ENCODE measurements at regions not wholly inside any gene's neighbourhood (a gene's known extent, or its start where the extent isn't known, plus 50 kb on each side); places are given as distances from the start of the nearest gene placed in this dataset.

DNA sequence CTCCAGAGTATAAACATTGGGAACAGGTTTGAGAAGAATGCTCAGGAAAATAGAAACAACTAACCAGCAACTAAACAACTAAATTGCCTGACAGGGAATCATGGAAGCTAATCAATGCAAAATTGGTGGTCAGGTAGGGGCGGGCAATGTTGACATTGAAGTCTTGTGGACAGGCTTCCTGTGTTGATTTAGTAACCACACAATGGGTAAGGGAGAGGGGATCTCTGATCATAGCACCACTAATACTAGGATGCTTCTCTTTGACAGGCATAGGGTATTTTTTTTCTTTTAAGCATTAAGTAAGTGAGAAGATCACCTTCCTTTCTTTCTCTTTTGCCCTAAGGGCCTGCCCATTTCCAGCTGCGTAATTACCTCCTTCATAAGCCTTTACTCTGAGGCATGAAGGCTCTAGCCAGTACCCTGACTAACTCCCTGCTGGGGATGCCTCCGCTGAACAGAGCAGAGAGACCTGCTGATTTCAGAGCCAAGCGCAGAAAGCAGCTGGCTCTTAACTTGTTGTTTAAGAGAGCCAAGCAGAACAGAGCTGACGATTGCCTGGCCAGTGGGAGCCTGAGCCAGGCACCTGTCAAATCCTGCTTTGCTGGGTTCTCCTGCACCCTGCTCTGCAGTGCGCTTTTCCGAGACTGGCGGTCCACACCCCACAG is 118.7 kb downstream of the BMP2 start:
- in situ Hi-C loops (cut with HindIII; ENCODE audit: low pct_unique_long_range_greater_than_20kb, low sequenced_read_pairs) = no loop called here
- no peak for DNase-seq (ENCODE audit: low read depth, low spot score)
- Histone ChIP-seq H3K36me3 (ENCODE audit: control insufficient read depth, insufficient read depth, low read length) (no peaks in the 10 kb centered on the region), H3K4me1 (ENCODE audit: control insufficient read depth, insufficient read depth, low read length) (no peaks in the 10 kb centered on the region), H3K9me3 (ENCODE audit: control insufficient read depth, insufficient read depth, low read depth, low read length) (no peaks in the 10 kb centered on the region), H3K4me3 (ENCODE audit: low read depth in 2 of 2, low read length in 2 of 2) (no peak overlapping the region), H3K27me3 (ENCODE audit: control insufficient read depth, insufficient read depth, low read length) (no peaks in the 10 kb centered on the region; the same call in 1 of the 2 replicates), H3K27ac (ENCODE audit: low read length) (no peak overlapping the region)
- no peak for ATAC-seq
- intact Hi-C loops (cut with micrococcal nuclease; ENCODE audit: unreplicated experiment) = no loop called here
- ChIA-PET POLR2A (no interaction called here), CTCF (no interaction called here)
- TF ChIP-seq TCF7L2 (IDR thresholded peaks at IDR 0.05; ENCODE audit: low read depth, low read length) = no peak
- TF ChIP-seq POLR2AphosphoS5 (IDR thresholded peaks at IDR 0.05; ENCODE audit: low read depth, low read length) = no peak
- TF ChIP-seq, protein P1, sequence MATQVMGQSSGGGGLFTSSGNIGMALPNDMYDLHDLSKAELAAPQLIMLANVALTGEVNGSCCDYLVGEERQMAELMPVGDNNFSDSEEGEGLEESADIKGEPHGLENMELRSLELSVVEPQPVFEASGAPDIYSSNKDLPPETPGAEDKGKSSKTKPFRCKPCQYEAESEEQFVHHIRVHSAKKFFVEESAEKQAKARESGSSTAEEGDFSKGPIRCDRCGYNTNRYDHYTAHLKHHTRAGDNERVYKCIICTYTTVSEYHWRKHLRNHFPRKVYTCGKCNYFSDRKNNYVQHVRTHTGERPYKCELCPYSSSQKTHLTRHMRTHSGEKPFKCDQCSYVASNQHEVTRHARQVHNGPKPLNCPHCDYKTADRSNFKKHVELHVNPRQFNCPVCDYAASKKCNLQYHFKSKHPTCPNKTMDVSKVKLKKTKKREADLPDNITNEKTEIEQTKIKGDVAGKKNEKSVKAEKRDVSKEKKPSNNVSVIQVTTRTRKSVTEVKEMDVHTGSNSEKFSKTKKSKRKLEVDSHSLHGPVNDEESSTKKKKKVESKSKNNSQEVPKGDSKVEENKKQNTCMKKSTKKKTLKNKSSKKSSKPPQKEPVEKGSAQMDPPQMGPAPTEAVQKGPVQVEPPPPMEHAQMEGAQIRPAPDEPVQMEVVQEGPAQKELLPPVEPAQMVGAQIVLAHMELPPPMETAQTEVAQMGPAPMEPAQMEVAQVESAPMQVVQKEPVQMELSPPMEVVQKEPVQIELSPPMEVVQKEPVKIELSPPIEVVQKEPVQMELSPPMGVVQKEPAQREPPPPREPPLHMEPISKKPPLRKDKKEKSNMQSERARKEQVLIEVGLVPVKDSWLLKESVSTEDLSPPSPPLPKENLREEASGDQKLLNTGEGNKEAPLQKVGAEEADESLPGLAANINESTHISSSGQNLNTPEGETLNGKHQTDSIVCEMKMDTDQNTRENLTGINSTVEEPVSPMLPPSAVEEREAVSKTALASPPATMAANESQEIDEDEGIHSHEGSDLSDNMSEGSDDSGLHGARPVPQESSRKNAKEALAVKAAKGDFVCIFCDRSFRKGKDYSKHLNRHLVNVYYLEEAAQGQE (IDR thresholded peaks at IDR 0.05; ENCODE audit: insufficient read depth in 1 of 2, low read depth in 2 of 2, low read length in 1 of 2) = no peak
- no peak for TF ChIP-seq SIN3A (IDR thresholded peaks at IDR 0.05; ENCODE audit: borderline replicate concordance, insufficient read depth, low read depth, low read length)
- TF ChIP-seq, protein P2, sequence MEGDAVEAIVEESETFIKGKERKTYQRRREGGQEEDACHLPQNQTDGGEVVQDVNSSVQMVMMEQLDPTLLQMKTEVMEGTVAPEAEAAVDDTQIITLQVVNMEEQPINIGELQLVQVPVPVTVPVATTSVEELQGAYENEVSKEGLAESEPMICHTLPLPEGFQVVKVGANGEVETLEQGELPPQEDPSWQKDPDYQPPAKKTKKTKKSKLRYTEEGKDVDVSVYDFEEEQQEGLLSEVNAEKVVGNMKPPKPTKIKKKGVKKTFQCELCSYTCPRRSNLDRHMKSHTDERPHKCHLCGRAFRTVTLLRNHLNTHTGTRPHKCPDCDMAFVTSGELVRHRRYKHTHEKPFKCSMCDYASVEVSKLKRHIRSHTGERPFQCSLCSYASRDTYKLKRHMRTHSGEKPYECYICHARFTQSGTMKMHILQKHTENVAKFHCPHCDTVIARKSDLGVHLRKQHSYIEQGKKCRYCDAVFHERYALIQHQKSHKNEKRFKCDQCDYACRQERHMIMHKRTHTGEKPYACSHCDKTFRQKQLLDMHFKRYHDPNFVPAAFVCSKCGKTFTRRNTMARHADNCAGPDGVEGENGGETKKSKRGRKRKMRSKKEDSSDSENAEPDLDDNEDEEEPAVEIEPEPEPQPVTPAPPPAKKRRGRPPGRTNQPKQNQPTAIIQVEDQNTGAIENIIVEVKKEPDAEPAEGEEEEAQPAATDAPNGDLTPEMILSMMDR (IDR thresholded peaks at IDR 0.05) = no peak
- BruUV-seq (replicated peaks) = no TSS peak

DNA sequence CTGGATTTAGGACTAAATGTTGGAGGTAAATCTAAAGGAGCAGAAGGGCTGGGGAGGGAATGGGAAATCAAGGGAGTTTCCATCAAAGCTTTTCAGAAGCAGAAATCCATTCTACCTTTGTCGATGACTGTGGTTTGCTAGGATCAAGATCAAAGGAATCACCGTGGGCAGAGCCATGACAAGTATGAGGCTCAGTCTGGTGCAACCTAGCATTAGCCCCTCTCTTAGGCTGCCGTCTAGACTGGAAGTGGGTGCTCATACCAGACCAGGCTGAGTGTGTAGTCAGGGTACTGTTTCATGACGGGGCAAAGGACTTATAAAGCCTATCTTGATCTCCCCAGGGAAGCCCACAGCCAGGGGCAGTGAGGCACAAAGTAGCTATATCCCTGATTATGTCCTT is 120.5 kb downstream of the BMP2 start:
- POLR2A ChIA-PET = no interaction called here
- no TSS peak for BruUV-seq (replicated peaks)
- H3K4me3 ChIP-seq (ENCODE audit: low read depth in 2 of 2, low read length in 2 of 2) = no peak overlapping the region
- ATAC-seq = no peak
- no peaks in the 10 kb centered on the region for H3K9me3 ChIP-seq (ENCODE audit: control insufficient read depth, insufficient read depth, low read depth, low read length)
- no peak overlapping the region for H3K27ac ChIP-seq (ENCODE audit: low read length)
- TF ChIP-seq POLR2AphosphoS5 (IDR thresholded peaks at IDR 0.05; ENCODE audit: low read depth, low read length) (no peak), SIN3A (IDR thresholded peaks at IDR 0.05; ENCODE audit: borderline replicate concordance, insufficient read depth, low read depth, low read length) (no peak), TCF7L2 (IDR thresholded peaks at IDR 0.05; ENCODE audit: low read depth, low read length) (no peak)
- TF ChIP-seq, protein P1 (IDR thresholded peaks at IDR 0.05; ENCODE audit: insufficient read depth in 1 of 2, low read depth in 2 of 2, low read length in 1 of 2) = no peak
- TF ChIP-seq, protein P2 (IDR thresholded peaks at IDR 0.05) = no peak
- H3K27me3 ChIP-seq (ENCODE audit: control insufficient read depth, insufficient read depth, low read length) = no peaks in the 10 kb centered on the region; the same call in 1 of the 2 replicates
- in situ Hi-C loops (cut with HindIII; ENCODE audit: low pct_unique_long_range_greater_than_20kb, low sequenced_read_pairs) = no loop called here
- H3K36me3 ChIP-seq (ENCODE audit: control insufficient read depth, insufficient read depth, low read length) = no peaks in the 10 kb centered on the region
- intact Hi-C loops (cut with micrococcal nuclease; ENCODE audit: unreplicated experiment) = no loop called here
- CTCF ChIA-PET = no interaction called here
- no peak for DNase-seq (ENCODE audit: low read depth, low spot score)
- H3K4me1 ChIP-seq (ENCODE audit: control insufficient read depth, insufficient read depth, low read length) = no peaks in the 10 kb centered on the region

Data from Panc1 (cell line).